GM19467 (cell line): ENCODE measurements at regions not wholly inside any gene's neighbourhood (a gene's known extent, or its start where the extent isn't known, plus 50 kb on each side); places are given as distances from the start of the nearest gene placed in this dataset.

ENCODE experiments used
- ATAC-seq: cut with Tn5 transposase; IDR thresholded peaks from one replicate; pipeline ENCODE4 v1.9.1; 2021; ENCODE audit warnings: mild to moderate bottlenecking, moderate library complexity; ENCODE audit not compliant: unreplicated experiment

DNA sequence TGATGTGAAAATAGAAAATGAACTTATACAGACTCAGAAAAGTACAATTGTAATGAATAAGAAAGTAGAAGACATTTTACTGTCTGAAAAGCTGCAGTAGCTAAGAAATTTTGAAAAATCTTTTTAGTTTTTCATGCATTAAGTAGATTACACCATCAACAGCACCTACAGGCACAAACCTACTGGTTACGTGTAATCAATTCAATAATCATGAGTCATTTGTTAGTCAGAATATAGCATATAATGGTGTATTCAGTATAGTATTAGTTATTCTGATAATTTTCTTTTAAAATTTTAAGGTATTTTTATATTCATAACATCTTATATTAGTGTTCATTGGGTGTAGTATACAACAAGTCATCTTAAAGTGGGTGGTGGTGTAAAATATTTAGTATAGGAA is 550.5 kb upstream of the GBE1 start:
- ATAC-seq, result no peak

DNA sequence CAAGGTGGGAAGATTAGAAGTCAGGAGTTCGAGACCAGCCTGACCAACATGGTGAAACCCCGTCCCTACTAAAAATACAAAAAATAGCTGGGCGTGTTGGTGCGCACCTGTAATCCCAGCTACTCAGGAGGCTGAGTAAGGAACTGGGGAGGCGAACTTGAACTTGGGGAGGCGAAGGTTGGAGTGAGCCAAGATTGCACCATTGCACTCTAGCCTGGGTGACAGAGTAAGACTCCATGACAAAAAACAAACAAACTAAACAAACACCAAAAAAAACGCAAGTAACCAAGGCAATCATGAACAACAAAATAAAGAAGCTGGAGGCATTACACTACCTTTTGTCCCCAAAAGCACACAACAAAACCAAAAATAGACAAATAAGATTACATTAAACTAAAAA is 547.3 kb upstream of the GBE1 start:
- no peak for ATAC-seq

DNA sequence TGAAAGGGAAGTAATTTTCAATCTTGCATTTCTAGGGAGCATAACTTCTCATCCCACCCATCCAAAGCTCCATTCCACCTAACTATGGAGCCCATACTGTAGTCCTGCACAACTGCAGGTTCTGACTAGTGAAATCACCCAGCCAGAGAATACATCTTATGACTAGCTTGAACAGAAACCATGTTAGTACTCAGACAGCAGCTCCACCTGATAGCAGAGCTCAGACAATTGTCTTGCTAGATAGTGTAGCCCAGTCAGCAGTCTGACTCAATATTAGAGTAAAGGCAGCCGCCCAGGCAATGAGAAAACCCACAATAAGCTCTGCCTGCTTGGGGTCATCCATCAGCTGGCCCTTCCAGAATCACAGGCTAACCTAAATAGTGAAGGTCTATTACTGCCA is 544.7 kb upstream of the GBE1 start:
- no peak for ATAC-seq

DNA sequence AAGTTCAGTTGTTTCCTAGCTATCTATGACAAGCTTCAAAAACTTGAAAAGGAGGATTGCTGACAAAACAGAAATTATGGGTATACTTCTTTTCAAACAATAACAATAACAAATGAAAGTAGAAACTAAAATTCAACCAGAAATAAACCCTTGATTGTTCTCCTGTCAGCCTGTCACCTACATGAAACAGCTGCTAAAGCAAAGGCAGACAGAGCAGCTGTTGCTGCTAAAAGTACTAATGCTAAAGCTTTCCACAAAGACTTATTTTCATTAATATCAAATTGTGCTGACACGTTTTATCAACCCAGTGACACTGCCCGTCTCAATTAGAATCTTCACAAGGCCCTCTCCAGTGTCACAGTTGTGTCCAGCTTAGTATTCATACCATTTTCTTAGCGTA is 533.2 kb upstream of the GBE1 start:
- no peak for ATAC-seq

DNA sequence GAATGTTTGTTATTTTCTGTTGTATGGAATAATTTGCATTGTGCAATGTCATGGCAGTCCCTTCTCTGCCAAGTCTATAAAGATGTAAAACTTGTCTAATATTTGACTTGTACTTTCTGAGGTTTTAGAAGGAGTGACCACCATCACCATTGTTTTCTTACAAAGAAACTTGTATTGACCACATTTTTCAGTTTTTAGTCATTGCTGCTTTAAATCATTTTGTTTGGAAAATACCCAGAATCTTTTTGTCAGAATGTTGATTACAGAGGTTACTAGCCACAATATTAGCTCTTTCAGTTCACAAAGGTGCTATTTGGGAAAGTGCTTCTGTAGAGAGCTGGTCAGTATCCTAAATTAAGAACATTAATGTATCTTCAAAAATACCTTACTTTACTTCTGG is 532.4 kb upstream of the GBE1 start:
- peak; percentile 57 for ATAC-seq

DNA sequence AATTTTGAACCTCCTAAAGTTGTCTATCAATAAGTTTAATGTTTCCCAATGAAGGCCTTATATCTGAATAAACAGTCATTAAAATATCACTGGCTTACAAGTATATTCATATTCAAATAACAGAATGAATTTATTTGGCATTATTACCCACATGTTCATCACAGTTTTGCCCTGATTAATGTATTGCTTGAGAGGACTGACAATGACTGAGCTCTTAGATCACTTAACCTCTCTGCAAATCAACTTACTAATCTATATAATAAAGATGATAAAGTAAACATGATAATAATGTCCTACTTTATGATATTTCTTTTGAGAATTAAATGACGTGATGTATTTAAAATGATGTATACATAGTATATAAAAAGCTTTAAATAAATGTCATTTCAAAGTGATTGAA is 532.0 kb upstream of the GBE1 start:
- ATAC-seq, result no peak

DNA sequence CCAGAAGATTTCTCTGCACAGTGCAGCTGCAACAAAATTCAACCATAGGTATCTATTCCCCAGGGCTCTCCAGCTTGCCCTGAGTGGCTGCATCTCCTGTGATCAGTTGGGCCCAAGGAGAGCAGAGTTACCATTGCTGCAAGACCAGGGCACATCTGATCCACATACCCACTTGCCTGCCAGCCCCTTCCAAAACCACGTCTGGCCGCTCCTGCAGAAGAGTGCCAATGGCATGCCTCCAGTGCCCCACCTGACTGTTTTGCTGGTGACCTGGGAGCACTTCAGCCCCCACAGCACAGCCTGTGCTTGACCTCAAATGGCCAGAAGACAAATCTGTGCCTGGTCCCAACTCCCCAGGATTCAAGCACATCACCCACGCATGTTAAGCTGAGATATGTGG is 526.1 kb upstream of the GBE1 start:
- no peak for ATAC-seq

DNA sequence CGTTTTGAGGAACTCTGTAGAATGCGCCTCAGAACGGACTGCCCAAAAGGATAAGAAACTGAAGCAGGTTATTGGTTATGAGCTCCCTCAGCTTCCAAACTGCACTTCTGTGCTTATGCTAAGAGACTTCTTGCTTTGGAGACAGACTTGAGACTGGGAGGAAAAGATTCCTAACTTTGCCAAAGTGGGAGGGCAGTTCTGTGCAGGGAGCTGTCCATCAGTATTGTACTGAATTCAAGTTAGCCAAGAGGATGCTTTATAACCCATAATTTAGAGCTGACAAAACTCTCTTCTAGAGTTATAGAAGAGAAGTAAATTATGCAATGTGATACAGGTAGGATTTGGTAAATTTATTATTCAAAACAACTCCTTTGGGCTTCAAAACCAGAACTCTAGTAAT is 519.8 kb upstream of the GBE1 start:
- ATAC-seq, result no peak

DNA sequence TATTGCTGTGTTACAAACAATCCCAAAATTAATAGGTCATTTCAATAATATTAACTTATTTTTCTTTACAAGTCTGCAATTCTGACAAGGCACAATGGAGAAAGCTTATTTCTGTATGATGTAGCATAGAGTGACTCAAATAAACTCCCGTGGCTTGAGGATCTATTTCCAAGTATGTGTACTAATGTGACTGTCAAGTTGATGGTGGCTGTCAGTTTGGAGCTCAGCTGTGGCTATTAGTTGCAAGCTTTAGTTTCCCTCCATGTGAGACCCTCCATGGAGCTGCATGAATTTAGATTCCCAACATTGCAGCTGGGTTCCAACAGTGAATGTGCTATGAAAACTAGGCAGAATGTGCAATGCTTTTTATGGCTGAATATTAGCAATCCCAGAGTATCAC is 515.5 kb upstream of the GBE1 start:
- no peak for ATAC-seq

DNA sequence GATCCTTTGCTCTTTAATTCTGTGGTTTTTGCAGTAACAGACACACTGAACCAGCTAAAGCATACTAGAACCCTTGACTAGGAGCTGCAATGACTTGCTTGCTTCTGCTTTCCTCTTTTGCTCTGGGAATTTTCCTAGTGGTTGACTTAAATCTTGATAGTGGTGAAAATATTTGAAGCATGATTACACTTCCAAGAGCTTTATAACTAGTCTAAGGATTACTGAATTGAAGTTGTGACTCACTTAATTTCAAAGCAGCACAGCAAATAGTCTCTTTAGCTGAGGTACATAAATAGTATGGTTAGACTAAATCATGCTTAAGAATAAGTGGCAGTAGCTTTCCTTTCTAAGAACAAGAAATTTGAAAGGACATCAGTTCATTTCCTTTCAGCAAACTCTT is 513.5 kb upstream of the GBE1 start:
- no peak for ATAC-seq

DNA sequence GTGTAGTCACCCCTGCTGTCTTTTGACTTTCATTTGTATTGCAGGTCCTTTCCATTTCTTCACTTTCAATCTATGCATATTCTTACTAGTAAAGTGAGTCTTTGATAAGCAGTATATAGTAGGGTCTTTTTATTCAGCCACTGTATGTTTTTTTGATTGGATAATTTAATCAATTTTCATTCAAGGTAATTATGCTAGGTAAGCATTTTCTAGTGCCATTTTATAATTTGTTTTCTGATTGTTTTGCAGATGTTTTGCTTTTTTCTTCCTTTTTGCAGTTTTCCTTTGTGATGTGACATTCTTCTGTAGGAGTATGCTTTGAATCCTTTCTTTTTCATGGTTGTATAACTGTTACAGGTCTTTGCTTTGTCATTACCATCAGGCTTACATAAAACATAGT is 504.3 kb upstream of the GBE1 start:
- no peak for ATAC-seq

DNA sequence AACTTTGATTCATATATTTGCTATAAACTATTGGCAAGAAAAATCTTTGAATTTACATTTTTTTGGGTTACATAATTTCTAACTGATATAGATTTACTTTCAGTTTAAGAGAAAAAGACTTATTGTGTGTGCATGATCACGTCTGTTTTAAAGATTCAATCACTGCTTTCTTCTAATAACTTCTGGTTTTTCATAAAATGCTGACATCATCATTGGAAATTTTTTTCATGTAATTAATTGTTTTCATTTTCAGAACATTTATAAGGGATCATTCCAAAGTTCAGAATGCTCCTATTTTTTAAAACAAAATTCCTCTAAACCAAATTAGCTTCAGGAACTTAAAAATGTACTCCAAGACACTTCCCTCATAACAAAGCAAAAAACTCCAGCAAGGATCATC is 500.7 kb upstream of the GBE1 start:
- ATAC-seq, result no peak

DNA sequence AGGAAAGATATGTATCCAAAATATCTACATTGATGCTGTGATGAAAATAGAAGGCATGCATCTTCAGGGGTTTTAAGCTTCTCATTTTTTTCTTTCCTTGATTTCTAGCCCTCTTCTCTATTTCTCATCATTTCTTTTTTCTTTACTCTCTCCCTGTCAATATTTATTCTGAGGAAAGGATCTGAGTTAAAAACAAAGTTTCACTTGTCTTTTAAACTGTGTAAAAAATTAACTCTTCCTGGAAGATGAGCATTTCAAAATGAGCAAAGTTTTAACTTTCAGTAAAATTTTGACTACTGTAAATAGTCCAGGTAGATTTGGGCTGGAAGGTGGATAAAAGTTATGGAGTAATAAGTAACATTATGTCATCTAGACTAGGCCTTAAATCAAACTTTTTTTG is 500.2 kb upstream of the GBE1 start:
- ATAC-seq, result no peak

DNA sequence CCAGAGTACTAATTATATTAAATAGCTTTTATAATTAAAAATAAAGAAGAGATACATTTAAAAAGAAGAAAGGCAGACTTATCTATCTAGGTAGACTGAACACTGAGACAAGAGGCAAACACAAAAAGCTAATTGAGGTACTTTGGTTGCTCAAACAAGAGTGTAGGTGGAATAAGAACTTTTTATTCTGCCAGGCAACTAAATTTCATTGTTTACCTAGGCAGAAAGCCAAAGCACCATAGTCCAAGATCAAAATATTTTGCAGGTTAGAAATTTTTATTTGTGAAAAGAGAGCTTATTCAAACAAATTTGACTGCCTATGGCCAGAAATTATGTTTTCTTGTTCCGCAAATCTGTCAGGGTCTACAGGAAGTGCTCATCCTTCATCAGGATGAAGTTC is 499.6 kb upstream of the GBE1 start:
- no peak for ATAC-seq

DNA sequence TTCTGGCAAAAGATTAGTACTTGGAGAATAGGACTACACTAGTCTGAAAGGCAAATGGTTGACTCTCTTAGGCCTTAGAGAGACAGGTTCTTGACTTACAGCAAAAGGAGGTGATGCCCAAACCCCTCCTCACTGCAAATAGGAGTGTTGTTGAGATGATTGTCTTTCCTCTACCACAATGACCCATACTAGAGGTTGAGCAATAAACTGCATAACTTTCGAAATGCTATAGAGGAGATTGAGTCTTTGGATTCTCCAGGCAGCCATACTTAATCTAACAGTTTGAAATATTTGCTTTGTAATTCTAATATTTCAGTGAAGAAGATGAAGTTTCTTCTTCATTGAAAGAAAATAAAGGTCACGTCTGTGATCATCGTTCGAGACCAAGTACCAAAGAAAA is 498.5 kb upstream of the GBE1 start:
- no peak for ATAC-seq

DNA sequence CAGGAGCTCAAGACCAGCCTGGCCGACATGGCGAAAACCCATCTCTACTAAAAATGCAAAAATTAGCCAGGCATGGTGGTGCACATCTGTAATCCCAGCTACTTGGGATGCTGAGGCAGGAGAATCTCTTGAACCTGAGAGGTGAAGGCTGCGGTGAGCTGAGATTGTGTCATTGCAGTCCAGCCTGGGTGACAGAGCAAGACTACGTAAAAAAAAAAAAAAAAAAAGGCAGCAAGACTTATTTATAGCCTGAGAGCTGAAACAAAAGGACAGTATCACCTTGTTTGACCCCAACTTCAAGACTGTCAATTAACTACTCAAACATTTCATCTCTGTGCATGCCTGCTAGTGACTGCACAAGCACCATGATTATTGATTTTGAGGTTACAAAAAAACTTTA is 478.9 kb upstream of the GBE1 start:
- no peak for ATAC-seq

DNA sequence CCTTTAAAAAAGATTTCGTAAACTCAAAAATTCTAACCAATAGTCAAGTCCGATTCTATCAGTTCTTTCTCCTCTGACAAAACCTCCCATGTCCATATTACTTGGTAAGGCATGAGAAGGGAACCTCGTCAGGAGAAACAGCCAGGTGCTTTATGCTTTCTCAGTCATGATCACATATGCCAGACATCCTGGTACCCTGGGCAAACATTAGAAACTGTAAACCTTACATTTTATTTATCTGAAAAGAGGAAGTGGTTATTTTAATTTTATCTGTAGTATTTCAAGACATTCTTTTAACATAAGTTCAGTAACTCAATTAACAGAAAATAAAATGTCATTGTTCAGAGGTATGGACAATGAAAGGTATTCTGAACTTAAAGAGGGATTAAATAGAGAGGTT is 474.8 kb upstream of the GBE1 start:
- no peak for ATAC-seq

DNA sequence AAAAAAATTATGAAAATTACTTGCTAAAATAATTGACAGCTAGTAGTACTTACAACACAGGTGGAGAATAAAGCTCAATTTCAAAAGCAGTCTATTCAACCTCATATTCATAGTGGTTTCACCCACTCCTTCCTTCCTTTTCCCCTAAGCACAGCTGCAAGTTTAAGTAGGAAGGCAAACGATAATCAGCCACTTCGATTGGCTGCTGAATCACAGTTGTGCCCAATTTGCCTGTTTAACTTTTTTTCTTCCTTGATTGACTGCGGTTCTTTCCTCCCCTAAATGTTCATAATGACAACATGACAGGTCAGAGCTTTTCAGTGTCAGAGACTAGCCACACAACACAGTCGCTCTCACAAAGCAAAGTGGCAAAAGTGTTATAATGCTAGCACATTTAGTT is 468.0 kb upstream of the GBE1 start:
- no peak for ATAC-seq

DNA sequence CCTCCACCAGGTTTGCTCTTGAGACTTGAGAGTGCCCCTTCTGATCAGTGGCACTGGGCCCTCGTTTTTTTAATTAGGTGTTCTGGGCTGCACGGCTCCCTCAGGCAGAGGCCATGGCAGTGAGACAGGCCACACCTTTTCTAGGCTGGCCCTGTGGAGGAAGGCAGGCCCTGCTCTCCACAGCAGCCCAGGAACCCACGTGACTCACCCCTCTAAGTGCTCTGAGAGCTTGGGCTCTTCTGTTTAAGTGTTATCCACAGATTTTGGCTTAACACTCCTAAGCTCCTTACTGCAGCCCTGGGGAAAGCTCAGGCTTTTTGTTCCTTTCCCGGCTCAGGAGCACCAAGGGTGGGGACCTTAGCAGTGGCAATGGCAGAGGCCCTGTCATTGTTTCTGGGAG is 463.2 kb upstream of the GBE1 start:
- no peak for ATAC-seq

DNA sequence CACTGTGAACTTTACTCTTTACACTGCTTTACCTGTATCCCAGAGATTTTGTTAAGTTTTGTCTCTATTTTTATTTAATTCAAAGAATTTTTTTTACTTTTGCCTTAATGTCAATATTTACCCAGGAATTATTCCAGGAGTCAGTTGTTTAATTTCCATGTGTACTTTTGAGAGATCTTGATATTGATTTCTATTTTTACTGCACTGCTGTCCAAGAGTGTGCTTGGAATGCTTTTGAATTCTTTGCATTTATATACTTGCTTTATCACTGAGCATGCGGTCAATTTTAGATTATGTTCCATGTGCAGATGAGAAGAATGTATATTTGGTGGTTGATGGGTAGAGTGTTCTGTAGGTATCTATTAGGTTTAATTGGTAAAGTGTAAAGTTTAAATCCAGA is 461.0 kb upstream of the GBE1 start:
- no peak for ATAC-seq

DNA sequence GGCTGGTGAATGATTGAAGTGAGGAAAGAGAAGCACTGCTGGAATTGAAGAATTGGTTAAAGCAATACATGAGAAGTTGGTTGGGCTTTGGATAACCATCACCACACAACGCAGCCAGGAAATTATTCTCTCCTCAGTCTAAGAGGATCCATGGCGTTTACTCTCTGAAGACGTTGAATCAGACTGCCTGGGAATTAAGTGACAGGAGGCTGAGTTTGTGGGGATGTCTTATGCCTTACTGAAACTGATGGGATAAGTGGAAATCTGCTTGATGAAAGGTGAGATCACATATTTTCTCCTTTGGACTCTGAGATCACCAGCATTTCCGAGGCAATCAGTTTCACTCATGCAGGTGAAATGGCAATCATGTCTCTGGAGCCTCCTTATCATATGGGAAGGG is 456.1 kb upstream of the GBE1 start:
- no peak for ATAC-seq

DNA sequence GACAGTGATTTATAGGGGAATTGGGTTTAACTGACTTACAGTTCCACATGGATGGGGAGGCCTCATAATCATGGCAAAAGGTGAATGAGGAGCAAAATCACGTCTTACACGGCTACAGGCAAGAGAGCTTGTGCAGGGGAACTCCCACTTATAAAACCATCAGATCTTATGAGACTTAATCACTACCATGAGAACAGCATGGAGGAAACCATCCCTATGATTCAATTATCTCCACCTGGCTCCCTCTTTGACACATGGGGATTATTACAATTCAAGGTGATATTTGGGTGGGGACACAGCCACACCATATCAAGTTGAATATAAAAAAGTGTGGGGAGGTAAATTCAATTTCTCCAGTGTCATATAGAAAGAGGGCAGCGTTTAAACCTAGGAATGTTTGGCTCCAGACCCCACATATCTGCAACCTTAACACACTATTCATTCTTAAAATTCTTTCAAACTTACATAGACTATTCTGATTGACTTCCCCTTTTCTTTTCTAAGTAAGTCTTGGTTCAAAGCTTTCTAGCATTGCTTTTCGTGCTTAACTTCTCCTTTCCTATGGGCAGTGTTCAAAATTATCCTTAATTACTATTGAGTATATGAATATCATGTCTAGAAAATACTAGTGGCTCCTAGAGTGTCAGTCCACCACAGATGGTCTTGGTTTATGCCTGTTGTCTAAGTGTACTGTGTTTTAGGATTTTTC is 446.7 kb upstream of the GBE1 start:
- ATAC-seq, result no peak

DNA sequence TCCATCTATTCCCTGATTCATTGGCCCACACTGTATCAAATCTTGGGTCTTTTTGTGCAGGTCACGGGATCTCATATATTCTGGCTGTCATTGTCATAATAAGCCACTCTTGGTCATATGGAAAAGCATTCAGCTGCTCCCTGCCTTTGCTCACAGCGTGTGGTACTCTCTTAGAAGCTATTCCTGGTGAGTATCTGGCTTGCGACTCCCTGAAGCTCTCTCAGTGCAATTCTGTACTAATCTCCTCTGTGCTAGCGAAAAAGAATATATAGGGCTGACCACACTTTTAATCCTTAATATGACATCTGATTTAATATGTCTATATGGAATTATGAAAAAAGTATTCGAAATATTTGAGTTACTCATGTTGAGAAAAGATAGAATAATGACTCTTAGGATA is 440.8 kb upstream of the GBE1 start:
- ATAC-seq, result no peak

DNA sequence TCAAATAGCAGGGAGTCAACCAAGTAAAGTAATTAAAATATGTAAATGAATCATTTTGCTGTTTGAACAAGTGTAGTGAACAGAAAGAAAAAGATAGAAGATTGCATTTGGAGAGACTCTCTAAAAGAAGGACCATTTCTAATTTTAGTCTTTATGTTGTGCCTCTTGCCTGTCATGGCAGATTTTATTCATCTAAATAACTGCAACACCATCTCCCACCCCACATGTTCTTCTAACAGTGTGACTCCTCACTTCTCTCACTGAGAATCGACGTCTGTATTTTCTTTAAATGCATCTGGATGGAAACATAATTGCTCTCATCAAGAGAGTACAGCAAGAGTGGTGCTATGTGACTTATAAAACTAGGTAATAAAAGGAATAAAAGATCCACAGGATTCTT is 439.9 kb upstream of the GBE1 start:
- ATAC-seq, result no peak
